ENCODE measurements at regions not wholly inside any gene's neighbourhood (a gene's known extent, or its start where the extent isn't known, plus 50 kb on each side); places are given as distances from the start of the nearest gene placed in this dataset.
A peak's percentile ranks its signal among the peaks of the same experiment; 100 is the strongest.

DNA sequence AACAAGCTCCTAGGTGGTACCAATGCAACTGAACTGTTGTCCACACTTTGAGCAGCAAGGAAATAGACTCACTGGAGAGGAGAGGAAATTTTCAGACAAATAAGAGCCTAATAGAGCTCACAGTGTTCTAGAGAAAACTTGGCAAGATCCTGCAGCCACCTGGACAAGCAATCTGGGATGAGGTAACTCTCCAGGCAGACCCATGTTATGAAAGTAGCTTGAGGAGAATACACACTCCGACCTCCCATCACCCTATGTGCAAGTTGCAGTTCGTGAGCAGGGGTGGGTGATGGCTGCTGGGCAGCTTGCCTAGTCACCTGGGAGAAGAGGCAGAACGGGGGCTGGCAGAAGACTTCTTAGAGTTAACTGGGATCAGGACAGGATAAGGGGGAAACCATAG, 102.2 kb downstream of the KLF4 start:
- ATAC-seq (ENCODE audit: poor library complexity) = peak; percentile 45

GRCh38 chr9:107386396-107386795, 103.2 kb downstream of the KLF4 start:
- intact Hi-C loops (cut with DNase I) = no loop called here
- DNase-seq (peak; percentile 57), ATAC-seq (ENCODE audit: poor library complexity) (peak; percentile 59)

More for the DNA sequence above, 102.2 kb downstream of the KLF4 start:
- intact Hi-C loops (cut with DNase I) = no loop called here
- no peak for DNase-seq
